ENCODE measurements at regions not wholly inside any gene's neighbourhood (a gene's known extent, or its start where the extent isn't known, plus 50 kb on each side); places are given as distances from the start of the nearest gene placed in this dataset.

GRCh38 chr2:34031097-34031496 lies 432.0 kb upstream of the FAM98A start:
- H3K36me3 ChIP-seq (ENCODE audit: insufficient read depth, low read length), result no peaks in the 10 kb centered on the region
- TF ChIP-seq, protein P1, sequence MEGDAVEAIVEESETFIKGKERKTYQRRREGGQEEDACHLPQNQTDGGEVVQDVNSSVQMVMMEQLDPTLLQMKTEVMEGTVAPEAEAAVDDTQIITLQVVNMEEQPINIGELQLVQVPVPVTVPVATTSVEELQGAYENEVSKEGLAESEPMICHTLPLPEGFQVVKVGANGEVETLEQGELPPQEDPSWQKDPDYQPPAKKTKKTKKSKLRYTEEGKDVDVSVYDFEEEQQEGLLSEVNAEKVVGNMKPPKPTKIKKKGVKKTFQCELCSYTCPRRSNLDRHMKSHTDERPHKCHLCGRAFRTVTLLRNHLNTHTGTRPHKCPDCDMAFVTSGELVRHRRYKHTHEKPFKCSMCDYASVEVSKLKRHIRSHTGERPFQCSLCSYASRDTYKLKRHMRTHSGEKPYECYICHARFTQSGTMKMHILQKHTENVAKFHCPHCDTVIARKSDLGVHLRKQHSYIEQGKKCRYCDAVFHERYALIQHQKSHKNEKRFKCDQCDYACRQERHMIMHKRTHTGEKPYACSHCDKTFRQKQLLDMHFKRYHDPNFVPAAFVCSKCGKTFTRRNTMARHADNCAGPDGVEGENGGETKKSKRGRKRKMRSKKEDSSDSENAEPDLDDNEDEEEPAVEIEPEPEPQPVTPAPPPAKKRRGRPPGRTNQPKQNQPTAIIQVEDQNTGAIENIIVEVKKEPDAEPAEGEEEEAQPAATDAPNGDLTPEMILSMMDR (IDR thresholded peaks at IDR 0.05; ENCODE audit: poor library complexity, severe bottlenecking), result no peak
- TF ChIP-seq MXI1 (conservative IDR thresholded peaks at IDR 0.05; ENCODE audit: poor library complexity, severe bottlenecking) (no peak), TAF1 (IDR thresholded peaks at IDR 0.05; ENCODE audit: low read depth) (no peak), POLR2AphosphoS5 (IDR thresholded peaks at IDR 0.05) (no peak), RAD21 (conservative IDR thresholded peaks at IDR 0.05) (no peak), EP300 (conservative IDR thresholded peaks at IDR 0.05; ENCODE audit: poor library complexity, severe bottlenecking) (no peak)
- TF ChIP-seq, protein P2, sequence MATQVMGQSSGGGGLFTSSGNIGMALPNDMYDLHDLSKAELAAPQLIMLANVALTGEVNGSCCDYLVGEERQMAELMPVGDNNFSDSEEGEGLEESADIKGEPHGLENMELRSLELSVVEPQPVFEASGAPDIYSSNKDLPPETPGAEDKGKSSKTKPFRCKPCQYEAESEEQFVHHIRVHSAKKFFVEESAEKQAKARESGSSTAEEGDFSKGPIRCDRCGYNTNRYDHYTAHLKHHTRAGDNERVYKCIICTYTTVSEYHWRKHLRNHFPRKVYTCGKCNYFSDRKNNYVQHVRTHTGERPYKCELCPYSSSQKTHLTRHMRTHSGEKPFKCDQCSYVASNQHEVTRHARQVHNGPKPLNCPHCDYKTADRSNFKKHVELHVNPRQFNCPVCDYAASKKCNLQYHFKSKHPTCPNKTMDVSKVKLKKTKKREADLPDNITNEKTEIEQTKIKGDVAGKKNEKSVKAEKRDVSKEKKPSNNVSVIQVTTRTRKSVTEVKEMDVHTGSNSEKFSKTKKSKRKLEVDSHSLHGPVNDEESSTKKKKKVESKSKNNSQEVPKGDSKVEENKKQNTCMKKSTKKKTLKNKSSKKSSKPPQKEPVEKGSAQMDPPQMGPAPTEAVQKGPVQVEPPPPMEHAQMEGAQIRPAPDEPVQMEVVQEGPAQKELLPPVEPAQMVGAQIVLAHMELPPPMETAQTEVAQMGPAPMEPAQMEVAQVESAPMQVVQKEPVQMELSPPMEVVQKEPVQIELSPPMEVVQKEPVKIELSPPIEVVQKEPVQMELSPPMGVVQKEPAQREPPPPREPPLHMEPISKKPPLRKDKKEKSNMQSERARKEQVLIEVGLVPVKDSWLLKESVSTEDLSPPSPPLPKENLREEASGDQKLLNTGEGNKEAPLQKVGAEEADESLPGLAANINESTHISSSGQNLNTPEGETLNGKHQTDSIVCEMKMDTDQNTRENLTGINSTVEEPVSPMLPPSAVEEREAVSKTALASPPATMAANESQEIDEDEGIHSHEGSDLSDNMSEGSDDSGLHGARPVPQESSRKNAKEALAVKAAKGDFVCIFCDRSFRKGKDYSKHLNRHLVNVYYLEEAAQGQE (IDR thresholded peaks at IDR 0.05; ENCODE audit: borderline replicate concordance), result no peak

DNA sequence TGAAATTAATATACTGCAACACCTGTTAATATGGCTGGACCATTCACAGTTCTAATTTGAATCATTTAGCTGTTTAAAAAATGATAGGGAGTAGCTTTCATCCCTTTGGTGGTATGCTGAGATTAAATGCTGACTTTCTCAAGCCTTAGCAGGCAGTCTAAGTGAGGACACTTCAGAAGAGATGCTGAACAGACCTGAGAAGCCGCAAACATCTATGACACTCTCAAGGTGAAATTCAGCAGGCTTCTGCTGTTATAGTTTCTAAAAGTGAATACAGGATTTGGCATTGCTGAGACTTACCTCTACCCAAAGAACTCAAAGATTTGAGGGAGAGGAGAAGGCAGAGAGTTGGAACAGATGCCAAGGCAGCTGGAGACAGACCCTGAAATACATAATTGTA lies 431.2 kb upstream of the FAM98A start:
- no peaks in the 10 kb centered on the region for H3K27me3 ChIP-seq (ENCODE audit: insufficient read depth, low read depth, low read length)
- no peaks in the 10 kb centered on the region for H3K9me3 ChIP-seq (ENCODE audit: low read length)
- no peaks in the 10 kb centered on the region for H3K9me2 ChIP-seq (ENCODE audit: insufficient read depth, low read length)
- no peak overlapping the region for H3K4me3 ChIP-seq (ENCODE audit: low read length)
- H3K4me2 ChIP-seq (ENCODE audit: low read length), result no peak overlapping the region
- no peak overlapping the region for H3K9ac ChIP-seq (ENCODE audit: low read length)
- no peaks in the 10 kb centered on the region for H3K79me2 ChIP-seq (replicated peaks; ENCODE audit: insufficient read depth, low read length)
- H3F3A ChIP-seq (ENCODE audit: insufficient read depth, low read length, poor library complexity, severe bottlenecking), result no peaks in the 10 kb centered on the region
- no peak overlapping the region for H3K27ac ChIP-seq (ENCODE audit: low read length)
- no peak for TF ChIP-seq SMC3 (conservative IDR thresholded peaks at IDR 0.05; ENCODE audit: poor library complexity)
- no peak for TF ChIP-seq MXI1 (conservative IDR thresholded peaks at IDR 0.05; ENCODE audit: poor library complexity, severe bottlenecking)
- TF ChIP-seq, protein P2 (IDR thresholded peaks at IDR 0.05; ENCODE audit: borderline replicate concordance), result no peak
- TF ChIP-seq EZH2 (IDR thresholded peaks at IDR 0.05; ENCODE audit: borderline replicate concordance, insufficient read depth, low read length, poor library complexity, severe bottlenecking), result no peak
- no peak for TF ChIP-seq POLR2AphosphoS5 (IDR thresholded peaks at IDR 0.05)
- H2AFZ ChIP-seq (ENCODE audit: low read depth, low read length), result no peak overlapping the region
- H4K20me1 ChIP-seq (ENCODE audit: insufficient read depth), result no peaks in the 10 kb centered on the region
- H3K36me3 ChIP-seq (ENCODE audit: insufficient read depth, low read length), result no peaks in the 10 kb centered on the region

More at GRCh38 chr2:34031097-34031496, 432.0 kb upstream of the FAM98A start:
- Histone ChIP-seq H3K4me2 (ENCODE audit: low read length) (no peak overlapping the region), H3K9me3 (ENCODE audit: low read length) (no peaks in the 10 kb centered on the region), H3K27ac (ENCODE audit: low read length) (no peak overlapping the region), H3K4me3 (ENCODE audit: low read length) (no peak overlapping the region), H2AFZ (ENCODE audit: low read depth, low read length) (no peak overlapping the region), H3K9ac (ENCODE audit: low read length) (no peak overlapping the region), H3K9me2 (ENCODE audit: insufficient read depth, low read length) (no peaks in the 10 kb centered on the region), H3K27me3 (ENCODE audit: insufficient read depth, low read depth, low read length) (no peaks in the 10 kb centered on the region), H3K79me2 (replicated peaks; ENCODE audit: insufficient read depth, low read length) (no peaks in the 10 kb centered on the region), H4K20me1 (ENCODE audit: insufficient read depth) (no peaks in the 10 kb centered on the region), H3F3A (ENCODE audit: insufficient read depth, low read length, poor library complexity, severe bottlenecking) (no peaks in the 10 kb centered on the region)
